GM21619 (cell line): ENCODE measurements at regions not wholly inside any gene's neighbourhood (a gene's known extent, or its start where the extent isn't known, plus 50 kb on each side); places are given as distances from the start of the nearest gene placed in this dataset.

Source experiments
- ATAC-seq: cut with Tn5 transposase; IDR thresholded peaks from one replicate; pipeline ENCODE4 v1.9.1; 2021; ENCODE audit not compliant: unreplicated experiment

- ATAC-seq, result no peak
Observed at GRCh38 chr11:92382311-92382710, 157.7 kb downstream of the FAT3 start.

DNA sequence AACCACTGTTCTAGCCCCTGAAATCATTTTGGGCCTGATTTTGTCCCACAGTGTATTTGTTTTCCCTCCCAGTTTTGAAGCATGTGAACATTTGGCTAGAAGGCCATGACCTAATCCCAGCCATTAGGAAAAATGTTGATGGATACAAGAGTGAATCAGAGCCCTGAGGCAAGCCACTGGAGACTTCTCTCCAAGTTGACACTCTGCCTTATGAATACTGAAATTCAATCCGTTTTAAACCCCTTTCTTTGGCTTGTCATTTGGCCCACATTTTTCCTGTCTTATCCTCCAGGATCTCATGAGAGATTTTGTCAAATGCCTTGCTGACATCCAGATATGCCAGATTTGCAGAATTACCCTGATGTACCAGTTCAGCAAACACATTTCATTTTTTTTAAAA, 158.8 kb downstream of the FAT3 start:
- ATAC-seq, result no peak

GRCh38 chr11:92384358-92384757, 159.7 kb downstream of the FAT3 start:
- no peak for ATAC-seq

DNA sequence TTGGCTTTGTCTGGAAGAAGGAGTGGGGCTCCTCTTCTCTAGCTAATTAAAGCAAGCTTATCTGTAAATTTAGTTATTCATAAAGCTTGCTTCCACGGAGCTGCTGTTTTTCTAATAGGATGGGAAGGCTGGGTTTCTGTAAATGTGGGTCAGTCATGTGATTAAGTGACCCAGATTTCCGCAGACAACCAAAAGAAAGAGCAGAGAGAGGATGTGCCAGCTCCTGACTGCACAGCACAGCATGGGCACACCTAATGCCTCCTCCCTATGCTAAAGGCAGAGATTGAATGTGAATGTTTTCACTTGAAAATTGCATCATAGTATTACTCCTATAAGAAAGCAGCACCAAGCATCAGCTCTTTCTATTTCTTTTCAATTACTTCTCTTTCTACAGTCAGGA, 160.2 kb downstream of the FAT3 start:
- ATAC-seq, result no peak

DNA sequence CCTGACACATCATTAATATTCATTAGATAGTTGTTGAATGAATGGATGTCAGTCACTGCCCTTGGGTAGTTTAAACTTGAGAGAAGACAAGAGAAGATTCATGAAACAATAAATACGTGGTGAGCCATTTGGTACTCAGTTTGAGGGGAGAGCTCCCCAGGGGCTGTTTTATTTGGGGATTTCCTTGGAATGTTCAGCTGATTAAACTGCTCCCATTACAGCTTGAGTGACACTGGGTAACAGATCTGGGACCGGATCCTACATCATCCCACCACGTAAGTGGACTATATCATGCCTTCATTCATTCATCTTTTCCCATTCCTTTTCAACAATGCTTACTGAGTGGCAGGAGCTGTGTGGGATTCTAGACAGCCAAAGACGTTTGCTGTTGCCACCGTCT, 162.0 kb downstream of the FAT3 start:
- no peak for ATAC-seq

DNA sequence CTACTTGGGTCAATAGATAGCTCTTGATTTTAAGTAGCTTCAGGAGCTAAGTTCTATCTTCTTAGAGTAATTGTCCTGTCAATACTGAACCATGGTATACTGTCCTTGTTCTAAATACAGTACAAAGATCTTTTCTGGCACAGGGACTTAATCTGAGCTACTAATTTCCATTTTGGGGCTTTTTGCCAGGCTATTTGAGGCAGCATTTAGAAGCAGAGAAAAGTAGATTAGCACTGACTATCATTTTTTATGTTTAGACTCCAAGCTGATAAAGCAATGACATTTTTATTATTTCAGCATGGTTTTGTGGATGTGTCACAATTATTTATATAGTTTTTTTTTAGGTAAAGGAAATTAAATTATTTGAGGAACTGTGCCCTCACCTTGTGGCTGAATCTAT, 163.2 kb downstream of the FAT3 start:
- no peak for ATAC-seq

DNA sequence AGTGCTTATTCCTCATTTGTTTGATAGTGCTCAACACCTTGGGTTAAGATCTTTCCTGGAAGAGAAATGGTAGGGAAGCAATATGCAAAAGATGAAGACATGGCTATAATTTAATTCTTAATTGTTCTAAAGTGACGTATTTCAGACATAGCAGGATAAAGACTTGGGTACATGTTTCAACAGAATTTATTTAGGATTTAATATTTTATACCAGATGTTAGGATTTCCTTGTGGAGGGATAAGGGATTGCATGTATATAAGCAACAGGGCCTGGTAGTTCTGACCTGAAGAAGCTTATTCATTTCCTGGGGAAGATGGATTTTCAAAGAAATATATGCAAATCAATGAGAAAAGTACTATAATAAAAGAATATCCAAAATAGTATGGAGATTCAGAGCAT, 163.8 kb downstream of the FAT3 start:
- ATAC-seq, result no peak

GRCh38 chr11:92390783-92391182, 166.2 kb downstream of the FAT3 start:
- no peak for ATAC-seq

DNA sequence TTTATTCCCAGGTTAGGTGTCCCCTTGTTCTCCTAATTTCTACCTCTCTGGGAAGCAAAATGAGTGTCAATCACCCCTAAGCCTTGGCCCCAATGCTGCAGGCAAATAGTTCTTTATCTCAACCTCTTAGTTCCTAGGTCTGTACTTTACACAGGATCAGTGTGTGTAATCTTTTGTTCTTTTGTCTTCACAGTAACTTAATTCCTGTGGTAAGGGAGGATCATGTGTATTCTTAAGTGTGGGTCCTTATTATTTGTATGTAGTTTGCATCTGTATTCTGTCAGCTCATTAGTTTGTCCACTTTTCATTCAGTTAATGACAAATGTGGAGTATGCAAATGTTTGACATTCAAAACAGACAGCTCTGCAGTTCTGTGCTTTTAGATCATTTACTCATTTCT, 166.7 kb downstream of the FAT3 start:
- no peak for ATAC-seq

- no peak for ATAC-seq
Observed at GRCh38 chr11:92391808-92392207, 167.2 kb downstream of the FAT3 start.

GRCh38 chr11:92393218-92393617, 168.6 kb downstream of the FAT3 start:
- ATAC-seq, result no peak

- no peak for ATAC-seq
Observed at GRCh38 chr11:92396133-92396532, 171.5 kb downstream of the FAT3 start.

GRCh38 chr11:92397221-92397755, 172.7 kb downstream of the FAT3 start:
- ATAC-seq, result no peak

- no peak for ATAC-seq
Observed at GRCh38 chr11:92399705-92400104, 175.1 kb downstream of the FAT3 start.

- no peak for ATAC-seq
Observed at GRCh38 chr11:92401520-92401919, 176.9 kb downstream of the FAT3 start.

- ATAC-seq, result no peak
Observed at GRCh38 chr11:92406472-92406871, 181.9 kb downstream of the FAT3 start.

GRCh38 chr11:92409355-92409754, 184.7 kb downstream of the FAT3 start:
- ATAC-seq, result no peak

GRCh38 chr11:92409956-92410355, 185.3 kb downstream of the FAT3 start:
- no peak for ATAC-seq

DNA sequence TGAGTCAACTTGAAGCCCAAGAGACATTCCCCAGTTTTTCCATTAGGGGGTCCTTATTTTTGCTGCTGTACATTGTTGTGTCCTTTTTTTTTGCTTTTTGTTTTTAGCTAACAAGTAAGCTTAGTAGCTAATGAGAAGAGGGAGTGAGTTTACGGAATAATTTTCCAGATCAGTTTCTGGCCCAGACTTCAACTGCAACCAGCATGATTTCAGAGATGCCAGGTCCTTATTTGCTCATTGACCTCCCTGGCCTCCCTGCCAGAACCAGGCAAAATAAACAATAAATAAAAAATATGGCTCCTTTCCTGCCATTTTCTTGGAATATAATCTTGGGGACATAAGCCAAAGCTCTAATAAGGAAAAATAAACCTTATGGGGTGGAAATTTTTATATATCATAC, 185.9 kb downstream of the FAT3 start:
- ATAC-seq, result no peak

- no peak for ATAC-seq
Observed at GRCh38 chr11:92411431-92411830, 186.8 kb downstream of the FAT3 start.

DNA sequence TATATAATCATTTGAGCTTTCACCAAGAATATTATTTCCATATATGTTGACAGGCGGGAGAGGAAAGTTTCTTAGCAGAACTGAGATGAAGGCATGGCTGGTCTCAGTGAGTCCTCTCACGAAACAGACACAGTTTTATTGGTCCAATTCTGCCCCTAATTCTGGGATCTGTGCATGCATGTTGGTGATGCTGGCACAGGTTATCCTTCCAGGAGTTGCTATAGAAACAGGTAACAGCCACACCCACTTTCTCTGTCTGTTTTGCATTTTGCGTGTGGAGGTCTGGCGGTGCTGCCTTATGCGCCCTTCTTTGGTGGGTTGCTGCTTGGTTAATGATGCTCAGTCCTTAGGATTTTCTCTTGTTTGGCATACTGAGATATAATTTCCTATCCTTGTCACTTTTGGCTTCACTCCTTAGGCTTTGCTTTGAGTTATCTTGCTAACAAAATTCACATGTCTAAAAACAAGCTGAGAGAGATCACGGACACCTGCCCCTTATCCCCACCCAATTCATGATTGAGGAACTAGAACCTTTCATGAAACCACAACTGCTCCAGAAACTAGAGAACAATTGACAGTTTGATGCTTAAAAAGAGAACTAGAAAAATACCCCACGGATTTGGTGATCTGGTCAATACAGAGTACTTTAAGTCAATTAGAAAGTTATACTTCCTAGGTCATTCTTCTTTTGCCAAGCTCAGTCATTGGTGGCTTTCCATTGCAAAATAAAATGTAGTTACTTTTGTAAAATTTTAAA, 189.3 kb downstream of the FAT3 start:
- ATAC-seq, result peak; percentile 47

GRCh38 chr11:92416971-92417725, 192.5 kb downstream of the FAT3 start:
- no peak for ATAC-seq
